K562 (cell line): ENCODE measurements at regions not wholly inside any gene's neighbourhood (a gene's known extent, or its start where the extent isn't known, plus 50 kb on each side); places are given as distances from the start of the nearest gene placed in this dataset.

Experiments
- ATAC-seq: fragments of 200-7000 bp; cut with Tn5 transposase; 3 replicates; pipeline ENCODE4 v1.9.1; 2020; ENCODE audit warnings: moderate library complexity
- BruUV-seq: library from RNA; stranded (reverse); fragments of 400-500 nt; replicated peaks from 2 replicates; lab custom pipeline; 2021; lab: Mats Ljungman, UMichigan
- CTCF ChIA-PET: fragments of 300-600 bp; formaldehyde crosslinking; extraction: SDS; loops from one replicate; lab custom pipeline; 2021; ENCODE audit warnings: low intra/inter-chr PET ratio; lab: Yijun Ruan, JAX
- POLR2A ChIA-PET: fragments of 300-600, 350-650 bp; sonication (Branson Sonifier 250); formaldehyde crosslinking; extraction: SDS; loops from one replicate; lab custom pipeline; 2021; ENCODE audit warnings: antibody characterized with exemption, inconsistent platforms; lab: Yijun Ruan, JAX
- DNase-seq, 4 experiments: peaks; one replicate each; pipeline versions ENCODE4 v3.0.0 to v3.0.0-alpha.2; 2011 to 2018; ENCODE audit warnings: low spot score in 3 of 4, mixed read lengths in 3 of 4; ENCODE audit errors: extremely low read depth in 1 of 4
- FAIRE-seq: peaks from 2 replicates; lab custom pipeline; 2011; peaks lifted over from hg19 to GRCh38; lab: Jason Lieb, UNC
- H2AFZ ChIP-seq: 2 replicates; pipeline ENCODE4 v1.6.0; 2011; ENCODE audit warnings: low read depth, low read length, control low read depth, inconsistent platforms
- H3K27ac ChIP-seq: fragments of 200-600 bp; 3 replicates; pipeline ENCODE4 v1.8.0; 2011; ENCODE audit warnings: low read depth, mild to moderate bottlenecking, control low read depth, inconsistent platforms, low read length, moderate library complexity, mixed read lengths; ENCODE audit errors: extremely low read depth
- H3K27me3 ChIP-seq, 2 experiments: fragments of 300-600 bp in 1 of 2; 2 replicates in 1 of 2; 3 replicates in 1 of 2; pipeline versions ENCODE4 v1.6.0 to v1.8.0; 2011; ENCODE audit warnings: inconsistent platforms in 2 of 2, low read length in 2 of 2, mild to moderate bottlenecking in 1 of 2, mixed read lengths in 1 of 2, moderate library complexity in 1 of 2; ENCODE audit not compliant: control insufficient read depth in 2 of 2, insufficient read depth in 2 of 2
- H3K36me3 ChIP-seq: fragments of 300-600 bp; 3 replicates; pipeline ENCODE4 v1.8.0; 2011; ENCODE audit warnings: mild to moderate bottlenecking, low read length, inconsistent platforms; ENCODE audit not compliant: control insufficient read depth, insufficient read depth
- H3K4me1 ChIP-seq, 2 experiments: fragments of 200-600 bp in 1 of 2; replicated peaks in 1 of 2; 2 replicates in 1 of 2; 3 replicates in 1 of 2; pipeline versions ENCODE4 v1.5.1 to v1.8.0; 2011; ENCODE audit warnings: inconsistent platforms in 2 of 2, low read length in 2 of 2, mild to moderate bottlenecking in 1 of 2, mixed read lengths in 1 of 2, moderate library complexity in 1 of 2; ENCODE audit not compliant: control insufficient read depth in 2 of 2, insufficient read depth in 2 of 2
- H3K4me2 ChIP-seq: 2 replicates; pipeline ENCODE4 v1.6.1; 2011; ENCODE audit warnings: low read length, control low read depth, inconsistent platforms, mixed read lengths; ENCODE audit not compliant: insufficient read depth
- H3K4me3 ChIP-seq: fragments of 200-600 bp; sonication (generic), shearing (Covaris generic); 2 replicates; pipeline ENCODE4 v1.5.1; 2016; ENCODE audit warnings: control low read depth, inconsistent platforms
- H3K79me2 ChIP-seq: fragments of 200-600 bp; 3 replicates; pipeline ENCODE4 v1.8.0; 2011; ENCODE audit warnings: low read length, inconsistent platforms; ENCODE audit not compliant: control insufficient read depth, insufficient read depth
- H3K9ac ChIP-seq, 2 experiments: 2 replicates each; pipeline versions ENCODE4 v1.6.0 to v1.6.1; 2011; ENCODE audit warnings: low read depth in 2 of 2, low read length in 2 of 2, control low read depth in 1 of 2, inconsistent platforms in 1 of 2, mild to moderate bottlenecking in 1 of 2, mixed read lengths in 1 of 2; ENCODE audit not compliant: insufficient read depth in 1 of 2
- H3K9me1 ChIP-seq: one replicate; pipeline ENCODE4 v1.6.0; 2011; ENCODE audit warnings: inconsistent platforms, mild to moderate bottlenecking, low read length, moderate library complexity; ENCODE audit not compliant: control insufficient read depth, insufficient read depth
- H3K9me3 ChIP-seq: replicated peaks from 2 replicates; pipeline ENCODE4 v1.5.1; 2011; ENCODE audit warnings: low read depth, low read length, inconsistent platforms; ENCODE audit not compliant: control insufficient read depth, insufficient read depth
- H4K20me1 ChIP-seq: replicated peaks from 2 replicates; pipeline ENCODE4 v1.6.1; 2011; ENCODE audit warnings: low read length, inconsistent platforms, mixed read lengths; ENCODE audit not compliant: control insufficient read depth, insufficient read depth
- BRF1 ChIP-seq: IDR thresholded peaks from 3 replicates; pipeline ENCODE4 v1.6.1; 2011; ENCODE audit warnings: borderline replicate concordance, mild to moderate bottlenecking; ENCODE audit not compliant: insufficient read length; ENCODE audit errors: extremely low read depth
- CBFA2T3 ChIP-seq: fragments of 450-650 bp; IDR thresholded peaks from 2 replicates; pipeline ENCODE4 v1.6.1; 2017
- ELF1 ChIP-seq: fragments of 200-800 bp; sonication (Bioruptor generic); IDR thresholded peaks from 2 replicates; pipeline ENCODE4 v1.6.1; 2016; ENCODE audit warnings: missing genetic modification characterization, missing compliant biosample characterization
- FOXK1 ChIP-seq: sonication (generic); formaldehyde crosslinking; IDR thresholded peaks from 2 replicates; pipeline ENCODE4 v1.8.0; 2022; ENCODE audit warnings: missing genetic modification reagents, mild to moderate bottlenecking, borderline replicate concordance
- KLF13 ChIP-seq: fragments of 450-650 bp; IDR thresholded peaks from 2 replicates; pipeline ENCODE4 v1.6.1; 2016; ENCODE audit warnings: missing genetic modification characterization, low read depth, mild to moderate bottlenecking, missing compliant biosample characterization, moderate library complexity, borderline replicate concordance
- MBD2 ChIP-seq: sonication (generic); IDR thresholded peaks from 2 replicates; pipeline ENCODE4 v1.6.1; 2016; ENCODE audit warnings: low read depth, borderline replicate concordance
- NCOA2 ChIP-seq, 2 experiments: fragments of 450-650 bp; IDR thresholded peaks; 2 replicates each; pipeline ENCODE4 v1.6.1; 2018; ENCODE audit warnings: mild to moderate bottlenecking in 2 of 2, moderate library complexity in 1 of 2; ENCODE audit not compliant: partially characterized antibody in 2 of 2
- ZKSCAN3 ChIP-seq: fragments of 250-450 bp; sonication (Bioruptor Pico); IDR thresholded peaks from 2 replicates; pipeline ENCODE4 v1.4.0; 2020
- ZNF232 ChIP-seq: sonication (generic); formaldehyde crosslinking; IDR thresholded peaks from 2 replicates; pipeline ENCODE4 v1.8.0; 2022; ENCODE audit warnings: mild to moderate bottlenecking, missing genetic modification reagents
- ZNF316 ChIP-seq: fragments of 450-650 bp; IDR thresholded peaks from 2 replicates; pipeline ENCODE4 v1.6.1; 2016
- ZNF699 ChIP-seq: fragments of 250-450 bp; sonication (Bioruptor Pico); IDR thresholded peaks from 2 replicates; pipeline ENCODE4 v1.8.0; 2021; ENCODE audit warnings: mild to moderate bottlenecking, moderate library complexity; ENCODE audit not compliant: insufficient replicate concordance
- WGBS: fragments of 100-300 bp; shearing (Covaris generic); methylation state at CpG from one replicate; pipeline ENCODE4 v1.1.6; 2016; ENCODE audit warnings: low coverage, mixed read lengths; ENCODE audit not compliant: insufficient coverage; ENCODE audit errors: missing lambda C conversion rate; 5-methylcytosine and 5-hydroxymethylcytosine counted together
- in situ Hi-C: fragments of 300-500 bp; cut with MboI; formaldehyde crosslinking; loops from 4 replicates; pipeline ENCODE4 v1.15.0; 2018; ENCODE audit warnings: inconsistent platforms, mixed read lengths
- intact Hi-C: fragments of 100-400 bp; cut with micrococcal nuclease; formaldehyde crosslinking; loops from 2 replicates; pipeline ENCODE4 v1.14.2; 2022
- TF ChIP-seq, protein P1 (sequence below): fragments of 250-450 bp; sonication (Bioruptor Pico); IDR thresholded peaks from 2 replicates; pipeline ENCODE4 v1.5.1; 2021; ENCODE audit warnings: mild to moderate bottlenecking
- TF ChIP-seq, protein P2 (sequence below): sonication (generic); IDR thresholded peaks from 2 replicates; pipeline ENCODE4 v1.6.1; 2016
- TF ChIP-seq, protein P3 (sequence below): sonication (generic); formaldehyde crosslinking; IDR thresholded peaks from 2 replicates; pipeline ENCODE4 v1.5.0; 2020; ENCODE audit warnings: missing genetic modification reagents

DNA sequence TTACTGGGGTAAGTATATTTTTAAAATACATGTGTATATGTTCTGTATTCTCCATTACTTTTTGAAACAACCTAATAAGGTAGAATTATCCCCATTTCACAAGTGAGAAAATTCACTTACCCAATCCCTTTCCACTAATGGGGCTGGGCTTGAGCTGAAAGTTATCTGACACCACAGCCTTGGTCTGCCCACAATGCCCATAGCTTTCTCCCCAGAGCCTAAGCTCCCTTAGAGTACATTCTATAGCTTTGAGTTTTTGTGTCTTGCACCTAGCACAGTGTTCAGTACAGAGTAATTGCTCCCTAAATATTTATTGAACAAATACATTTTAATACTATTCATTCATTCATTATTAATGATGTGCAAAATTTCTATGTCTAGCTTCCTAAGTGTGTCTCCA lies 152.7 kb upstream of the RUNX1 start:
- Histone ChIP-seq H3K9me3 (no peaks in the 10 kb centered on the region), H3K9ac (no peak overlapping the region), H4K20me1 (no peaks in the 10 kb centered on the region), H3K27ac (no peak overlapping the region), H3K27me3 (no peaks in the 10 kb centered on the region), H3K4me1 (peaks cover 18 to 46% of the 10 kb centered on the region in 2 experiments), H3K4me3 (no peak overlapping the region), H3K36me3 (no peaks in the 10 kb centered on the region; the same call in 2 of the 3 replicates), H3K4me2 (no peak overlapping the region), H2AFZ (no peak overlapping the region), H3K79me2 (no peaks in the 10 kb centered on the region), H3K9me1 (no peaks in the 10 kb centered on the region)
- ChIA-PET CTCF (no interaction called here), POLR2A (interaction anchor here (0.5 kb wide), 1 partner anchor 330 kb away, joined by 3 read pairs; no protein-coding TSS in a partner anchor)
- intact Hi-C loops: loop anchor here (10.0 kb wide), 2 partner anchors 303 to 457 kb away; no protein-coding TSS in a partner anchor
- FAIRE-seq (no peak), DNase-seq (no peak), ATAC-seq (no peak)
- BruUV-seq: no TSS peak
- TF ChIP-seq ELF1 (tag) (no peak), ZNF316 (no peak), ZKSCAN3 (no peak)
- TF ChIP-seq, protein P1, sequence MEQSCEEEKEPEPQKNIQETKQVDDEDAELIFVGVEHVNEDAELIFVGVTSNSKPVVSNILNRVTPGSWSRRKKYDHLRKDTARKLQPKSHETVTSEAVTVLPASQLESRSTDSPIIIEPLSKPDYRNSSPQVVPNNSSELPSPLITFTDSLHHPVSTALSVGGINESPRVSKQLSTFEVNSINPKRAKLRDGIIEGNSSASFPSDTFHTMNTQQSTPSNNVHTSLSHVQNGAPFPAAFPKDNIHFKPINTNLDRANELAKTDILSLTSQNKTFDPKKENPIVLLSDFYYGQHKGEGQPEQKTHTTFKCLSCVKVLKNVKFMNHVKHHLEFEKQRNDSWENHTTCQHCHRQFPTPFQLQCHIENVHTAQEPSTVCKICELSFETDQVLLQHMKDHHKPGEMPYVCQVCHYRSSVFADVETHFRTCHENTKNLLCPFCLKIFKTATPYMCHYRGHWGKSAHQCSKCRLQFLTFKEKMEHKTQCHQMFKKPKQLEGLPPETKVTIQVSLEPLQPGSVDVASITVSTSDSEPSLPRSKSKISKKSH (CRISPR knock-in tag): no peak
- in situ Hi-C loops: no loop called here

DNA sequence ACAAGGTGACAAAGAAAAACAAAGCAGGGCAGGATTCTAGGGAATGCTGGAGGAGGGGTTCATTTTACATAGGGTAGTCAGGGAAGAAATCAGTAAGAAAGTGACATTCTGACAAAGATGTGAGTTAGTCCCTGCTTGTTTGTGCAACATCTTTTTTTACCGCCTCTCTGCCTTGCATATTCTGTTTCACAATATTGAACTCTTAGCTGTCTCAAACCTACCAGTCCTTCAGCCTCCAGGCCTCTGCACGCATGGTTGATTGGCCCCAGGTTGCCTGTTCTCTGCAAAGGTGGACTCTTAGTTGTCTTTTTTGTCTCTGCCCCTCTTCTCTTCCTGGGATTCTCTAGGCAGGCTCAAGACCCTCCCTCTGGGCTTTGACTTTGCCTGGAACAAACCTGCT lies 152.2 kb upstream of the RUNX1 start:
- H3K36me3 ChIP-seq: no peaks in the 10 kb centered on the region; the same call in 2 of the 3 replicates
- H3K9me3 ChIP-seq: no peaks in the 10 kb centered on the region
- H3K9ac ChIP-seq: no peak overlapping the region
- no peak overlapping the region for H3K27ac ChIP-seq
- no TSS peak for BruUV-seq
- FAIRE-seq (no peak), DNase-seq (no peak), ATAC-seq (no peak)
- H3K9me1 ChIP-seq: no peaks in the 10 kb centered on the region
- intact Hi-C loops: loop anchor here (10.0 kb wide), 2 partner anchors 304 to 456 kb away; no protein-coding TSS in a partner anchor
- WGBS: 82% methylated on average over 2 of the region's 2 CpGs
- POLR2A ChIA-PET: interaction anchor here (0.5 kb wide), 1 partner anchor 330 kb away, joined by 3 read pairs; no protein-coding TSS in a partner anchor
- H3K4me2 ChIP-seq: no peak overlapping the region
- no peak overlapping the region for H2AFZ ChIP-seq
- H4K20me1 ChIP-seq: no peaks in the 10 kb centered on the region
- CTCF ChIA-PET: no interaction called here
- no peaks in the 10 kb centered on the region for H3K79me2 ChIP-seq
- H3K4me3 ChIP-seq: no peak overlapping the region
- H3K27me3 ChIP-seq: no peaks in the 10 kb centered on the region
- in situ Hi-C loops: no loop called here
- H3K4me1 ChIP-seq: peaks cover 13 to 41% of the 10 kb centered on the region in 2 experiments
- TF ChIP-seq MBD2 (no peak), CBFA2T3 (no peak), FOXK1 (CRISPR knock-in tag) (no peak), BRF1 (no peak), ZNF232 (CRISPR knock-in tag) (no peak), NCOA2 (IDR thresholded peaks at IDR 0.05; ENCODE audit: partially characterized antibody in 2 of 2) (no peak), KLF13 (tag) (no peak), ZNF699 (no peak)
- TF ChIP-seq, protein P2, sequence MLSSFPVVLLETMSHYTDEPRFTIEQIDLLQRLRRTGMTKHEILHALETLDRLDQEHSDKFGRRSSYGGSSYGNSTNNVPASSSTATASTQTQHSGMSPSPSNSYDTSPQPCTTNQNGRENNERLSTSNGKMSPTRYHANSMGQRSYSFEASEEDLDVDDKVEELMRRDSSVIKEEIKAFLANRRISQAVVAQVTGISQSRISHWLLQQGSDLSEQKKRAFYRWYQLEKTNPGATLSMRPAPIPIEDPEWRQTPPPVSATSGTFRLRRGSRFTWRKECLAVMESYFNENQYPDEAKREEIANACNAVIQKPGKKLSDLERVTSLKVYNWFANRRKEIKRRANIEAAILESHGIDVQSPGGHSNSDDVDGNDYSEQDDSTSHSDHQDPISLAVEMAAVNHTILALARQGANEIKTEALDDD: no peak
- TF ChIP-seq, protein P3, sequence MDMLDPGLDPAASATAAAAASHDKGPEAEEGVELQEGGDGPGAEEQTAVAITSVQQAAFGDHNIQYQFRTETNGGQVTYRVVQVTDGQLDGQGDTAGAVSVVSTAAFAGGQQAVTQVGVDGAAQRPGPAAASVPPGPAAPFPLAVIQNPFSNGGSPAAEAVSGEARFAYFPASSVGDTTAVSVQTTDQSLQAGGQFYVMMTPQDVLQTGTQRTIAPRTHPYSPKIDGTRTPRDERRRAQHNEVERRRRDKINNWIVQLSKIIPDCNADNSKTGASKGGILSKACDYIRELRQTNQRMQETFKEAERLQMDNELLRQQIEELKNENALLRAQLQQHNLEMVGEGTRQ (CRISPR knock-in tag): no peak
